G401 (cell line): ENCODE measurements at regions not wholly inside any gene's neighbourhood (a gene's known extent, or its start where the extent isn't known, plus 50 kb on each side); places are given as distances from the start of the nearest gene placed in this dataset.
"Not testable (repeated sequence)": the region's sequence is repeated elsewhere in the genome, so short reads cannot be mapped to it uniquely, and the experiment has no call there.

Experiments
- DNase-seq: peaks from one replicate; pipeline ENCODE4 v3.0.0-alpha.2; 2015; ENCODE audit warnings: low spot score
- in situ Hi-C: cut with HindIII; loops from 2 replicates; pipeline ENCODE4 v1.10.0; 2016; ENCODE audit warnings: low sequenced_read_pairs, mixed read lengths

- in situ Hi-C loops, DNase-seq: not testable (repeated sequence)
Observed at GRCh38 chr15:81706816-81707346, 332.9 kb upstream of the TMC3 start.

- DNase-seq, in situ Hi-C loops: not testable (repeated sequence)
Observed at GRCh38 chr15:81705727-81706126, 331.7 kb upstream of the TMC3 start.

DNA sequence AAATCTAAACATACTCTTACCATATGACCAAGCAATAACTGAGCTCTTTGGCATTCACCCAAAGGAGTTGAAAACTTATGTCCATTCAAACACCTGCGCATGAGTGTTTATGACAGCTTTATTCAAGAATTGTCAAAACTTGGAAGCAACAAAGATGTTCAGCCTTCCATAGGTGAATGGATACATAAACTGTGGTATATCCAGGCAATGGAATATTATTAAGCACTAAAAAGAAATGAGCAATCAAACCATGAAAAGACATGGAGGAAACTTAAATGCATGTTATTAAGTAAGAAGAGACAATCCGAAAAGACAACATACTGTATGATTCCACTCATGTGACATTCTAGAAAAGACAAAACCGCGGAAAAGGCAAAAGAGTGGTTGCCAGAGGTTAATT, 312.0 kb upstream of the TMC3 start:
- in situ Hi-C loops: no loop called here
- DNase-seq: no peak

- no peak for DNase-seq
- in situ Hi-C loops: no loop called here
Observed at GRCh38 chr15:81685237-81685636, 311.2 kb upstream of the TMC3 start.

DNA sequence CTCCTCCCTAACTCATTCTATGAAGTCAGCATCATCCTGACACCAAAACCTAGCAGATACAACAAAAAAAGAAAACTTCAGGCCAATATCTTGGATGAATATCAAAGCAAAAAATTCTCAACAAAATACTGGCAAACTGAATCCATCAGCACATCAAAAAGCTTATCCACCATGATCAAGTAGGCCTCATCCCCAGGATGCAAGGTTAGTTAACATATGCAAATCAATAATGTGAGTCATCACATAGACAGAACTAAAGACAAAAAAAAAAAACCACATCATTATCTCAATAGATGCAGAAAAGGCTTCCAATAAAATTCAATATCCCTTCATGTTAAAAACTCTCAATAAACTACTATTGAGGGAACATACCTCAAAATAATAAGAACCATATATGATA, 306.8 kb upstream of the TMC3 start:
- DNase-seq: no peak
- in situ Hi-C loops: no loop called here

- DNase-seq: no peak
- in situ Hi-C loops: no loop called here
Observed at GRCh38 chr15:81666839-81667238, 292.8 kb upstream of the TMC3 start.

GRCh38 chr15:81660976-81661375, 287.0 kb upstream of the TMC3 start:
- in situ Hi-C loops: no loop called here
- DNase-seq: no peak

GRCh38 chr15:81653259-81653658, 279.2 kb upstream of the TMC3 start:
- no peak for DNase-seq
- in situ Hi-C loops: no loop called here

GRCh38 chr15:81645470-81645869, 271.5 kb upstream of the TMC3 start:
- in situ Hi-C loops: no loop called here

GRCh38 chr15:81643771-81644170, 269.8 kb upstream of the TMC3 start:
- in situ Hi-C loops: no loop called here
- no peak for DNase-seq

More at GRCh38 chr15:81645470-81645869, 271.5 kb upstream of the TMC3 start:
- no peak for DNase-seq

- DNase-seq: no peak
- in situ Hi-C loops: no loop called here
Observed at GRCh38 chr15:81642451-81642990, 268.5 kb upstream of the TMC3 start.

DNA sequence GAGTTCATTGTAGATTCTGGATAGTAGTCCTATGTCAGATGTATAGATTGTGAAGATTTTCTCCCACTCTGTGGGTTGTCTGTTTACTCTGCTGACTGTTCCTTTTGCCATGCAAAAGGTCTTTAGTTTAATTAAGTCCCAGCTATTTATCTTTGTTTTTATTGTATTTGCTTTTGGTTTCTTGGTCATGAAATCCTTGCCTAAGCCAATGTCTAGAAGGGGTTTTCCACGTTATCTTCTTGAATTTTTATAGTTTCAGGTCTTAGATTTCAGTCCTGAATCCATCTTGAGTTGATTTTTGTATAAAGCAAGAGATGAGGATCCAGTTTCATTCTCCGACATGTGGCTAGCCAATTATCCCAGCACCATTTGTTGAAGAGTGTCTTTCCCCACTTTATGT, 262.1 kb upstream of the TMC3 start:
- in situ Hi-C loops, DNase-seq: not testable (repeated sequence)

GRCh38 chr15:81633889-81634288, 259.9 kb upstream of the TMC3 start:
- DNase-seq: no peak
- in situ Hi-C loops: no loop called here

DNA sequence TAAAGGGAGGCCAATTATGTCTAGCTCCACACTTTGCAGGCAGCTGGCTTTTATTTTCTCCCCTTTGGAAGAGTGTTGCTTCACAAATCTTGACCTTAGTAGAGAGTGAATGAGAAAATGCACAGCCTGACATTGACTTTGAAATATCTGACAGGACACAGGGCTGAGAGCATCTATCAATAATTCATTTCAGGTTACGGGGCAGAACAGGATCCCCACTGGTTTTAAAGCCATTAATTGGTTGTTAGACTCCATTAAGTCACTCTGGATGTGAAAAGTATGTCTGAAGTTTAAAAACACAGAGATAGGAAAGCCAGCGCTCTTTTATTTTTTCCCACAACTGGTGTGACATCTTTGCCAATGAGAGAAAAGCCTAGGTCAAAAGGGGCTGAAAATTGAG, 251.9 kb upstream of the TMC3 start:
- in situ Hi-C loops: no loop called here
- no peak for DNase-seq

DNA sequence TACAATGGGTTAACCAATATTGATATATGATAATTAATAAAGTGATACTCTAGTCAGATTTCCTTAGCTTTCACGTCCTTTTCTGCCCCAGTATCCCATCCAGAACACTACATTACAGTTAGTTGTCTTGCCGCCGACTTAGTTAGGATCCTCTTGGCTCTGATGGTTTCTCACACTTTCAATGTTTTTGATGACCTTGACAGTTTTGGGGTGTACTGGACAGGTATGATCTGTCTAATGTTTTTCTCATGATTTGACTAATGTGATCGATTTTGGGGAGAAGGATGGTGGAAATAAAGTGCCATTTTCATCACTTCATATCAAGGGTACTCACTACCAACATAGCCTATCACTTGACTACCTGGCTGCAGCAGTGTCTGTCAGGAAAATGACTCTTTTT, 245.0 kb upstream of the TMC3 start:
- no peak for DNase-seq
- in situ Hi-C loops: no loop called here

DNA sequence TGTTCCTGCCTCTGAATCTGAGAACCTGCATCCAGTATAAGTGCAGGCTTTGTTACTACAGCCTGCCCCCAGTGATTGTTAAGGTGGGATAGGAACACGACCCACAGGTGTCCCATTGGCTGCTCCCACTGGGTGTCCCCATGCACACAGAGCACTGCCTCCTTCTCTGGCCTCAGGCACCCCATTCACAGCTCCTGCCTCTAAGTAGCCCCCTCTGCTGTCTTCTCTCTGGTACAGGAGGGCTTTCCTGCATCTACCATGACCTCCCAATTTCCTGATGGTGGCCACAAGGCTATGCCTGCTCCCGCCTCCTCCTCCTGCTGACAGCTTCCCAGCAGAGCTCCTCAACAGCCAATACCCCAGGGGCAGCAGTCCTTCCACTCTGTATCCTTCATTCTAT, 238.6 kb upstream of the TMC3 start:
- in situ Hi-C loops: no loop called here
- DNase-seq: no peak

DNA sequence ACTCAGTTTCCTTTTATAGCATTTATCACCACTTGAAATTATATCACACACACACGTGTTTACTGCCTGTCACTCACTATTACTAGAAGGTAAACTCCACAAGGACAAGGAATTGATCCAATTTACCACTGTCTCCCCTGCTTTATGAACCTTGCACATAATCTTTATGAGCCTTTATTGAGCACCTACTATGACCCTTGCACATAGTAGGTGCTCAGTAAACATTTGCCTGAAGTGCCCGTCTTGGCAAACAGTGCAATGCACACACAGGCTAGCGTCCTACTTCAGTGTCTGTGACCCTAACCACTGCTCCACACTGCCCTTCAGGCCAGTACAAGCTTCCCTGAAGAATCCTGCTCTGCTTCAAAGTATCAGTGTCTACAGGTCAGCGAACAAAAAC, 237.7 kb upstream of the TMC3 start:
- in situ Hi-C loops: no loop called here
- no peak for DNase-seq

DNA sequence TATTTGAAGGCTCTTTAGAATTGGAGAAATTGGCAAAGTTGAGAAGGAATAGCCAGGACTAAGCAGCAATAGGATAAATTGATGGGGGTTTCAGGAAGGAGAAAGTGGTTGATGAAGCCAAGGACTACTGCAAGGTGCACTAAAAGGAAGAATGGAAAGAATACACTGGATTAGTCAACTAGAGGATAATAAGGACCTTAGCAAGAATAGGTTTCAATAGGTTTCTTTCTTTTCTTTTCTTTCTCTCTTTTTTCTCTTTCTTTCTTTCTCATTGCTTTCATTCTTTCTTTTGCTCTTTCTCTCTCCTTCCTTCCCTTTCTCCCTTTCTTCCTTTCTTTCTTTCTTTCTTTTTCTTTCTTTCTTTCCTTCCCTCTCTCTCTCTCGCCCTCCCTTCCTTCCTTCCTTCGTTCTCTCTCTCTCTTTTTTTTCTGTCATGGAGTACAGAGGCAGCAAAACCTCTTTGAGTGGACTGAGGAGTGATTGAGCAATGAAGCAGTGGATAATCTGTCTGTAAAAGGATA, 234.4 kb upstream of the TMC3 start:
- in situ Hi-C loops: no loop called here
- no peak for DNase-seq

- DNase-seq: no peak
- in situ Hi-C loops: no loop called here
Observed at GRCh38 chr15:81604713-81605112, 230.7 kb upstream of the TMC3 start.

- in situ Hi-C loops: no loop called here
- no peak for DNase-seq
Observed at GRCh38 chr15:81596159-81596865, 222.3 kb upstream of the TMC3 start.

GRCh38 chr15:81595752-81596151, 221.7 kb upstream of the TMC3 start:
- in situ Hi-C loops: no loop called here
- DNase-seq: no peak
